ENCODE measurements at regions not wholly inside any gene's neighbourhood (a gene's known extent, or its start where the extent isn't known, plus 50 kb on each side); places are given as distances from the start of the nearest gene placed in this dataset.

- TF ChIP-seq SPI1 (IDR thresholded peaks at IDR 0.05; ENCODE audit: low read depth, low read length) (no peak), POLR2AphosphoS5 (IDR thresholded peaks at IDR 0.05; ENCODE audit: low read depth, low read length) (no peak), POLR2A (IDR thresholded peaks at IDR 0.05; ENCODE audit: low read depth, low read length) (no peak)
Observed at GRCh38 chr17:77420095-77420803, 279.5 kb downstream of the SEC14L1 start.
